ENCODE measurements at regions not wholly inside any gene's neighbourhood (a gene's known extent, or its start where the extent isn't known, plus 50 kb on each side); places are given as distances from the start of the nearest gene placed in this dataset.
"Not testable (repeated sequence)": the region's sequence is repeated elsewhere in the genome, so short reads cannot be mapped to it uniquely, and the experiment has no call there.

DNA sequence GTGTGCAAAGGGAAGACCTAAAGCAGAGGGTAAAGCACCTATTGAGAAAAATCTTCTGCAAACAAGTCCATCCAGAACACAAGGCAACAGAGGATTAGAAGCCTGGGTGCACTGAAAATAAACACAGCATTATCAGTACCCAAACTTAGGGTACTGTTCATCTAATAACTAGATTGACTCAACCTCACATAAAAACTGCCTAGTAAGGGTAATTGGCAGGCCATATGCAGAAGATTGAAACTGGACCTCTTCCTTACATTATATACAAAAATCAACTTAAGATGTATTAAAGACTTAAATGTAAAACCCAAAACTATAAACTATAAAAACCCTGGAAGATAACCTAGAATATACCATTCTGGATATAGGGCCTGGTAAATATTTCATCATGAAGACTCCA, 91.2 kb upstream of the SIRPG start:
- Histone ChIP-seq H3K4me3 (ENCODE audit: low read depth, low read length, poor library complexity, severe bottlenecking) (no peak overlapping the region), H3K36me3 (ENCODE audit: insufficient read depth, low read length, poor library complexity, severe bottlenecking) (no peaks in the 10 kb centered on the region), H3K27ac (ENCODE audit: low read depth, low read length, poor library complexity, severe bottlenecking) (no peak overlapping the region), H3K9me3 (ENCODE audit: low read depth, low read length, poor library complexity, severe bottlenecking) (no peaks in the 10 kb centered on the region), H3K27me3 (replicated peaks; ENCODE audit: insufficient read depth, low read depth, low read length, poor library complexity) (peaks cover 7% of the 10 kb centered on the region), H3K4me1 (ENCODE audit: insufficient read depth, low read length, poor library complexity, severe bottlenecking) (no peaks in the 10 kb centered on the region)
- DNase-seq (ENCODE audit: low spot score): no peak
- POLR2A ChIA-PET (ENCODE audit: low non-redundant PET): no interaction called here
- CTCF ChIA-PET: no interaction called here
- intact Hi-C loops (cut with micrococcal nuclease; ENCODE audit: unreplicated experiment): no loop called here
- no TSS peak for BruUV-seq (replicated peaks)
- TF ChIP-seq EZH2 (IDR thresholded peaks at IDR 0.05; ENCODE audit: borderline replicate concordance, low read depth, low read length, poor library complexity, severe bottlenecking) (no peak), CTCF (conservative IDR thresholded peaks at IDR 0.05; ENCODE audit: low read depth, low read length) (no peak)

DNA sequence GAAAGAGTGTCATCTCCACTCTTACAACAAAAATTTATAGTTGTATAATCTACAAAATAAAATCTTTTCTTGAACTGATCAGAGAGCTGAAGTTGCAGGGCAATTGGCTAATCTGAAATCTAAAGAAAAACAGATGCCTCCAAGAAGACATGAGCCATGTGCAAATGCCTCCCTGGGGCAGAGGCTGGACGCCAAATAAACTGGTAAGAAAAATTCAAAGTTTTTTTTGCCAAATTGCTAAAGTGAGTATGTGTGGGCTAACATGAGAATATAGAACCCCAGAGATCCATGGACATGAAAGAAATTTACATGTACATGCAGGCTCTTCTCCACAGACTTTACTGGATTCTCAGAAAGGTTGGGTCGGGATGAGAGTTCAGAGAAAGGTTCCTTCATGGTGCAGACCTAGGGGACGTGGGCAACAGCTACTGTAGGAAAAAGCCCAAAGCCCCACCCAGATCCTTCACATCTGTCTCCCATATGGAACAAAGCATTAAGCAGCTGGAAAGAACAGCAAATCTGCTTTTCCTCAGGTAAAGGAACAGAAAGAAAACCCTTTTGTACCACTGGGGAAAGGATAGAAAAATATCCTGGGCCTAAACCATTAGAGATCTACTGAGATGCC, 90.5 kb upstream of the SIRPG start:
- DNase-seq (ENCODE audit: low spot score): no peak
- Histone ChIP-seq H3K27me3 (replicated peaks; ENCODE audit: insufficient read depth, low read depth, low read length, poor library complexity) (peaks cover 7% of the 10 kb centered on the region), H3K4me1 (ENCODE audit: insufficient read depth, low read length, poor library complexity, severe bottlenecking) (no peaks in the 10 kb centered on the region), H3K9me3 (ENCODE audit: low read depth, low read length, poor library complexity, severe bottlenecking) (no peaks in the 10 kb centered on the region), H3K4me3 (ENCODE audit: low read depth, low read length, poor library complexity, severe bottlenecking) (no peak overlapping the region), H3K36me3 (ENCODE audit: insufficient read depth, low read length, poor library complexity, severe bottlenecking) (no peaks in the 10 kb centered on the region), H3K27ac (ENCODE audit: low read depth, low read length, poor library complexity, severe bottlenecking) (no peak overlapping the region)
- intact Hi-C loops (cut with micrococcal nuclease; ENCODE audit: unreplicated experiment): no loop called here
- POLR2A ChIA-PET (ENCODE audit: low non-redundant PET): no interaction called here
- CTCF ChIA-PET: no interaction called here
- no TSS peak for BruUV-seq (replicated peaks)
- TF ChIP-seq CTCF (conservative IDR thresholded peaks at IDR 0.05; ENCODE audit: low read depth, low read length): no peak
- no peak for TF ChIP-seq EZH2 (IDR thresholded peaks at IDR 0.05; ENCODE audit: borderline replicate concordance, low read depth, low read length, poor library complexity, severe bottlenecking)

DNA sequence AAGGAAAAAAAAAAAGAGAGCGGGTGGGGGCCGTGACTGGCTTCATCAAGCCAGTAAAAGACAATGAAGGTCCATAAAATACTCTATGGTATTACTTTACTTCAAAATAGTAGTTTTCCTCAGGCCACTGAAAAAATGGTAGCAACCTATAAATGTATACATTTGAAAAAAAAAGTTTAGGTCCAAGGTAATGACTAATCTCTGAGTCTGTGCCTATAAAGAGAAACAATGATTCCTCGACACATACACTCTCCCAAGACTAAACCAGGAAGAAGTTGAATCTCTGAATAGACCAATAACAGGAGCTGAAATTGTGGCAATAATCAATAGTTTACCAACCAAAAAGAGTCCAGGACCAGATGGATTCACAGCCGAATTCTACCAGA, 84.5 kb upstream of the SIRPG start:
- CTCF ChIA-PET; BruUV-seq (replicated peaks); H3K9me3 ChIP-seq (ENCODE audit: low read depth, low read length, poor library complexity, severe bottlenecking); intact Hi-C loops (cut with micrococcal nuclease; ENCODE audit: unreplicated experiment); POLR2A ChIA-PET (ENCODE audit: low non-redundant PET); H3K36me3 ChIP-seq (ENCODE audit: insufficient read depth, low read length, poor library complexity, severe bottlenecking); H3K27ac ChIP-seq (ENCODE audit: low read depth, low read length, poor library complexity, severe bottlenecking); DNase-seq (ENCODE audit: low spot score); H3K4me3 ChIP-seq (ENCODE audit: low read depth, low read length, poor library complexity, severe bottlenecking); H3K4me1 ChIP-seq (ENCODE audit: insufficient read depth, low read length, poor library complexity, severe bottlenecking): not testable (repeated sequence)
- H3K27me3 ChIP-seq (replicated peaks; ENCODE audit: insufficient read depth, low read depth, low read length, poor library complexity): peaks cover 24% of the 10 kb centered on the region

DNA sequence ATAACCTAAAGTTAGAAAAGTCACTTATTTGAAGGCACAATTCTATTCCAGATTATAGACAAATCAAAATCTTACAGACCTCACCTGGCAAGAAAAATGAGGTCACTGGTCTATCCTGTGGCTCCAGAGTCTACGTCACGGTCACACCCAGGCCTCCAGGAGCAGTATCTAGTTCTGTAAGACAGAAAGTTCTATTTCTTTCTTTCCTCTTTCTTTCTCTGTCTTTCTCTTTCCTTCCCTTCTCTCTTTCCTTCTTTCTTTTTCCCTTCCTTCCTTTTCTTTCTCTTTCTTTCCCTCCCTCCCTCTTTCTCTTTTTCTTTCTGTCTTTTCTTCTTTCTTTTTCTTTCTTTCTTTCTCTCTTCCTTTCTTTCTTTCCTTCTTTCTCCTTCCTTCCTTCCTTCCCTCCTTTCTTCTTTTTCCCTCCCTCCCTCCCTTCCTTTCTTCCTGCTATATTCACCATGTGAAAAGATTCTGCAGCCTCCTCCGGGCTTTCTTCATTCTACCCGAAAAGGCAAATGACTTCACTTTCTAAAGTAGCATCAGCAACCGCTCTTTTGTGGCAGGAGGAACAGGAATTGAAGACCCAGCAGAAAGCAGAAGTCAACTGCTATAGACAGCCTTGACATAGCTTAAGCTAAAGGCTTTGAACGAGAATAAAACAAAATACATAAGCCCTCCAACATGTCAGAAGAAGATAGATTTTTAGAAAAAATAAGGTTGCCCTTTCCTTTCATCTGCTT, 83.9 kb upstream of the SIRPG start:
- Histone ChIP-seq H3K27ac (ENCODE audit: low read depth, low read length, poor library complexity, severe bottlenecking) (no peak overlapping the region), H3K36me3 (ENCODE audit: insufficient read depth, low read length, poor library complexity, severe bottlenecking) (no peaks in the 10 kb centered on the region), H3K27me3 (replicated peaks; ENCODE audit: insufficient read depth, low read depth, low read length, poor library complexity) (peaks cover 24% of the 10 kb centered on the region), H3K4me3 (ENCODE audit: low read depth, low read length, poor library complexity, severe bottlenecking) (no peak overlapping the region), H3K4me1 (ENCODE audit: insufficient read depth, low read length, poor library complexity, severe bottlenecking) (no peaks in the 10 kb centered on the region), H3K9me3 (ENCODE audit: low read depth, low read length, poor library complexity, severe bottlenecking) (no peaks in the 10 kb centered on the region)
- ChIA-PET POLR2A (ENCODE audit: low non-redundant PET) (no interaction called here), CTCF (no interaction called here)
- no peak for TF ChIP-seq CTCF (conservative IDR thresholded peaks at IDR 0.05; ENCODE audit: low read depth, low read length)
- TF ChIP-seq EZH2 (IDR thresholded peaks at IDR 0.05; ENCODE audit: borderline replicate concordance, low read depth, low read length, poor library complexity, severe bottlenecking): no peak
- DNase-seq (ENCODE audit: low spot score): no peak
- no TSS peak for BruUV-seq (replicated peaks)
- intact Hi-C loops (cut with micrococcal nuclease; ENCODE audit: unreplicated experiment): no loop called here
